ENCODE measurements at regions not wholly inside any gene's neighbourhood (a gene's known extent, or its start where the extent isn't known, plus 50 kb on each side); places are given as distances from the start of the nearest gene placed in this dataset.

GRCh38 chr4:31111790-31112189, 391.6 kb downstream of the PCDH7 start:
- no TSS peak for BruUV-seq (replicated peaks)
- TF ChIP-seq TCF7L2 (IDR thresholded peaks at IDR 0.05; ENCODE audit: low read depth, low read length), result no peak
- TF ChIP-seq SIN3A (IDR thresholded peaks at IDR 0.05; ENCODE audit: borderline replicate concordance, insufficient read depth, low read depth, low read length), result no peak
- no peak for TF ChIP-seq POLR2AphosphoS5 (IDR thresholded peaks at IDR 0.05; ENCODE audit: low read depth, low read length)
- no peak for TF ChIP-seq CTCF (IDR thresholded peaks at IDR 0.05)
- TF ChIP-seq, protein P1, sequence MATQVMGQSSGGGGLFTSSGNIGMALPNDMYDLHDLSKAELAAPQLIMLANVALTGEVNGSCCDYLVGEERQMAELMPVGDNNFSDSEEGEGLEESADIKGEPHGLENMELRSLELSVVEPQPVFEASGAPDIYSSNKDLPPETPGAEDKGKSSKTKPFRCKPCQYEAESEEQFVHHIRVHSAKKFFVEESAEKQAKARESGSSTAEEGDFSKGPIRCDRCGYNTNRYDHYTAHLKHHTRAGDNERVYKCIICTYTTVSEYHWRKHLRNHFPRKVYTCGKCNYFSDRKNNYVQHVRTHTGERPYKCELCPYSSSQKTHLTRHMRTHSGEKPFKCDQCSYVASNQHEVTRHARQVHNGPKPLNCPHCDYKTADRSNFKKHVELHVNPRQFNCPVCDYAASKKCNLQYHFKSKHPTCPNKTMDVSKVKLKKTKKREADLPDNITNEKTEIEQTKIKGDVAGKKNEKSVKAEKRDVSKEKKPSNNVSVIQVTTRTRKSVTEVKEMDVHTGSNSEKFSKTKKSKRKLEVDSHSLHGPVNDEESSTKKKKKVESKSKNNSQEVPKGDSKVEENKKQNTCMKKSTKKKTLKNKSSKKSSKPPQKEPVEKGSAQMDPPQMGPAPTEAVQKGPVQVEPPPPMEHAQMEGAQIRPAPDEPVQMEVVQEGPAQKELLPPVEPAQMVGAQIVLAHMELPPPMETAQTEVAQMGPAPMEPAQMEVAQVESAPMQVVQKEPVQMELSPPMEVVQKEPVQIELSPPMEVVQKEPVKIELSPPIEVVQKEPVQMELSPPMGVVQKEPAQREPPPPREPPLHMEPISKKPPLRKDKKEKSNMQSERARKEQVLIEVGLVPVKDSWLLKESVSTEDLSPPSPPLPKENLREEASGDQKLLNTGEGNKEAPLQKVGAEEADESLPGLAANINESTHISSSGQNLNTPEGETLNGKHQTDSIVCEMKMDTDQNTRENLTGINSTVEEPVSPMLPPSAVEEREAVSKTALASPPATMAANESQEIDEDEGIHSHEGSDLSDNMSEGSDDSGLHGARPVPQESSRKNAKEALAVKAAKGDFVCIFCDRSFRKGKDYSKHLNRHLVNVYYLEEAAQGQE (IDR thresholded peaks at IDR 0.05; ENCODE audit: insufficient read depth in 1 of 2, low read depth in 2 of 2, low read length in 1 of 2), result no peak
- Histone ChIP-seq H3K9me3 (ENCODE audit: control insufficient read depth, insufficient read depth, low read depth, low read length) (no peaks in the 10 kb centered on the region), H3K4me3 (ENCODE audit: low read depth in 2 of 2, low read length in 2 of 2) (no peak overlapping the region), H3K4me1 (ENCODE audit: control insufficient read depth, insufficient read depth, low read length) (no peaks in the 10 kb centered on the region), H3K27me3 (ENCODE audit: control insufficient read depth, insufficient read depth, low read length) (no peaks in the 10 kb centered on the region), H3K27ac (ENCODE audit: low read length) (no peak overlapping the region), H3K36me3 (ENCODE audit: control insufficient read depth, insufficient read depth, low read length) (no peaks in the 10 kb centered on the region)
- ChIA-PET POLR2A (no interaction called here), CTCF (no interaction called here)
- ATAC-seq (no peak), DNase-seq (ENCODE audit: low read depth, low spot score) (no peak)
- intact Hi-C loops (cut with micrococcal nuclease; ENCODE audit: unreplicated experiment) (no loop called here), in situ Hi-C loops (cut with HindIII; ENCODE audit: low pct_unique_long_range_greater_than_20kb, low sequenced_read_pairs) (no loop called here)

DNA sequence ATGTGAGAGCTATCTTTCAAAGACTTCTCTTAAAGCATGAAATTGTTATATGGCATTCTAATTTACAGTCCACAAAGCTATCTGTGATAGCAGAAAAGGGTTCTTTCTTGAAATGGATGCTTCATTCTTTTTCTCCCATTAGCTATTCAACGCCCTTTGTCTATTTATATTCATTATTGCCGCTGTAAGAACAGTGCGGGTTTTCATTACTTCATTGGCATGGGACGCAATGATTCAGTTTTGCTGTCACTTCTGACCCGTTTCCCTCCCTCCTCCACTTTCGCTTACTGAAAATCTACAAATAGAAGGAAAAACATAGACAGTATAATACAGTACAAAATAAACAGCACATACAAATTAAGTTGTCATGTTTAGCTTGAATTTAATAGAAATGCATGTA, 394.6 kb downstream of the PCDH7 start:
- no peak for ATAC-seq
- Histone ChIP-seq H3K9me3 (ENCODE audit: control insufficient read depth, insufficient read depth, low read depth, low read length) (no peaks in the 10 kb centered on the region), H3K27me3 (ENCODE audit: control insufficient read depth, insufficient read depth, low read length) (no peaks in the 10 kb centered on the region), H3K4me3 (ENCODE audit: low read depth in 2 of 2, low read length in 2 of 2) (no peak overlapping the region), H3K27ac (ENCODE audit: low read length) (no peak overlapping the region), H3K36me3 (ENCODE audit: control insufficient read depth, insufficient read depth, low read length) (no peaks in the 10 kb centered on the region), H3K4me1 (ENCODE audit: control insufficient read depth, insufficient read depth, low read length) (no peaks in the 10 kb centered on the region)
- in situ Hi-C loops (cut with HindIII; ENCODE audit: low pct_unique_long_range_greater_than_20kb, low sequenced_read_pairs), result no loop called here
- intact Hi-C loops (cut with micrococcal nuclease; ENCODE audit: unreplicated experiment), result no loop called here
- TF ChIP-seq, protein P1 (IDR thresholded peaks at IDR 0.05; ENCODE audit: insufficient read depth in 1 of 2, low read depth in 2 of 2, low read length in 1 of 2), result no peak
- TF ChIP-seq TCF7L2 (IDR thresholded peaks at IDR 0.05; ENCODE audit: low read depth, low read length) (no peak), CTCF (IDR thresholded peaks at IDR 0.05) (no peak), SIN3A (IDR thresholded peaks at IDR 0.05; ENCODE audit: borderline replicate concordance, insufficient read depth, low read depth, low read length) (no peak), POLR2AphosphoS5 (IDR thresholded peaks at IDR 0.05; ENCODE audit: low read depth, low read length) (no peak)
- DNase-seq (ENCODE audit: low read depth, low spot score), result no peak
- ChIA-PET POLR2A (no interaction called here), CTCF (no interaction called here)
- no TSS peak for BruUV-seq (replicated peaks)

All from Panc1 (cell line).